Activated CD4-positive, alpha-beta T cell treated with anti-CD3 and anti-CD28 coated beads for 4 hours (primary cell): ENCODE measurements at regions not wholly inside any gene's neighbourhood (a gene's known extent, or its start where the extent isn't known, plus 50 kb on each side); places are given as distances from the start of the nearest gene placed in this dataset.
"Not testable (repeated sequence)": the region's sequence is repeated elsewhere in the genome, so short reads cannot be mapped to it uniquely, and the experiment has no call there.

Source experiments
- DNase-seq, 2 donors: peaks; one replicate each; pipeline ENCODE4 v3.0.0-alpha.2; 2020

- DNase-seq = no peak
Measured at GRCh38 chr4:19191979-19192650, 1059.6 kb upstream of the SLIT2 start.

DNA sequence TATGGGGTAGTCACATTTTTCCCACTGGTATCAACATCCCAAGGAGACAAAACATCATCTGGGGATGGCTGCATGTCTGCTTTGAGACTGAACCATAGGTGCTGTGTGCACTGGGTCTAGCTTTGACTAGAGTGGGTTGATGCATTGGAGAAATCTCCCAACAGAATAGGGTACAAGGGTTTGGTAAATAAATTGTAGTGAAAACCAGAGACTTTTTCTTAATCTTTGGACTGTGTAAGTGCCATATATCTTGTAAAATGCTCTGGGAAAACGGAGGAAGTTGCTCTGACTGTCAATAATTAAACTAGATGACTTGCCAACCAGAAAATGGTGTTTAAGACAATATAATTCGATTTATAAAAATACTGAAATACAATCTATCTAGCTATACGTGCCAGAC, 1064.0 kb upstream of the SLIT2 start:
- no peak for DNase-seq

DNA sequence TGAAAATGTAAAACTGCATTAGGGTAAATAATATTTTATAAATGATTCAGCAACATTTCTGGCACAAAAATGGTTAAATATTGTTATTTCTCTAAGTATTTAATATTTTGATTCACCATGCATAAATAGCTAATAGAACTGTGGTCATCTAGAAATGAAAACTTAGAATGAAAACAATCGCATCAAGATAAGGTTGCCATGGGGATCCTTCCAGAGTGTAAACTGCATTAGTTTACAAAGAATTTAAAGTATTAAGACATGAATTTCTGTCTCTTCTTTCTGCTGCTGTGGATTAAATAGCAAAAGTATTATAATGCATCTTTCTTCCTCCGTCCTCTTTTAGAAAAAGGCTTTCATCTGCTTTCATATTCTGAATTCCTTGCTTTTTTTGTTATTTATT, 1064.6 kb upstream of the SLIT2 start:
- DNase-seq = no peak

- not testable (repeated sequence) for DNase-seq
Measured at GRCh38 chr4:19181631-19182030, 1070.1 kb upstream of the SLIT2 start.

DNA sequence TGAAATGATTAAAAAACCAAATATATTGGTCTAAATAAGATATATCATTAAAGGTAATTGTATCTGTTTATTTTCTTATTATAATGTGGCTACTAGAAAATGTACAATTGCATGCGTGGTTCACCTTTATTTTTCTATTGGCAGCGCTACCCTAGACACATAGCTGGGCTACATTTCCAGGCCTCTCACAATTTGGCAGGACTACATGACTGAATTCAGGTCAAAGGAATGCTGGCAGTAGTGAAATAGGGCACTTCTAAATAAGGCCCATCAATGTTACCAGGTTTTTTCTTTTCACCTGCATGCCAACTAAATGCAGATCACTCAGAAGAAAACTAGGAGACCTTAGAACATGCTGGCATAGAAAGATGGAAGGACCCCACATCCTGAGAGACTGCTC, 1072.9 kb upstream of the SLIT2 start:
- no peak for DNase-seq

DNA sequence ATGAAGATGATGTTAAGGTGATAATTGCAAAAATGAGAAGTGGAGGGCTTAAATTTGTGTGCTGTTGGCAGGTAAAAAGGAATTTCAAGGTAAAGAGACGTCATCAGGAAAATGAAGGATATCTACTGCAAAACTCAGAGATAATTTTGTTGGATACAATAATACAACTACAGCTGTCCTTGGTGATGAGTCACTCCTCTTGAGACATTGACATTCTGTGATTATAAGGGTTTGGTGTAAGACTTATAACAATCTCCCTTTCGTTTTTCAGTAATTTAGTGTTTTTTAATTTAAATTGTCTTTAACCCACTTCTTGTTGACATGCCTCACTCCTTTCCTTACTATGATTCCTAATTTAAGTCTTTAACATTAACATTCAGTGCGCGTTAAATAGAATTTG, 1074.1 kb upstream of the SLIT2 start:
- DNase-seq = no peak

DNA sequence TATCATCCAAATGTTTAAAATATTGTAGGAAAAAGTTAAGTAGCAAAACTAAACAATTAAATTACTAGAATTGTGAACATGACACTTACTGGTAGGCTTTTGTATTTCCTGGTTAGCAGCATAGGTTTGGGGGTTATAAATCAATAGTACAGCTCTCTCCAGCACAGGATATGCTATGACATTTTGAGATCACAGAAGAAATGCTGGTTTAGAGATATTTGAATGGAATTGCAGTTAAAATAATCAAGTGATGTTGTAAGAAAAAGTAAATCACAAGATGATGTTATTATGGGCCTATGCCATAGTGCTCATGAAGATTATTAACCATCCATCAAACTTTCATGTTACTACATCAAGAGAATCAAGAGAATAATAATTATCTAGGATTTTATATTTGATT, 1079.9 kb upstream of the SLIT2 start:
- DNase-seq = no peak

DNA sequence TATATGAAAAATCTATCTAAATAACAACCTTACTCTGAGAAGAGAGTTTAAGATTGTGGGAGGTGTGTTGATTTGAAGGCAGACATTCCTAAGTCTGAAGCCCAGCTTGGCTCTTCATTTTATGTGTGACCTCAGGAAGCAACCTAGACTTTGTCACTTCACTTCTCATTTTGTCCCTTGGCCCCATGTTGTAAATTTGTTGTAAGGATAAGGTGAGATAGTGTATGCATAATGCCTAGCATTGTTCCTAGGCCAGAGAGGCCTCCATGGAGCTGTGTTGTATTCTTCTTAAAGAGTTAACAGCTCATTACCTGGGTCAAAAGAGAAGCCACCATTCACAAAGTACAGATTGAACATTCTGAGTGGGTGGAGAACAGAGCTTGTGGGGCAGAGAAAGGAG, 1084.4 kb upstream of the SLIT2 start:
- DNase-seq = no peak

GRCh38 chr4:19164334-19164733, 1087.4 kb upstream of the SLIT2 start:
- no peak for DNase-seq

DNA sequence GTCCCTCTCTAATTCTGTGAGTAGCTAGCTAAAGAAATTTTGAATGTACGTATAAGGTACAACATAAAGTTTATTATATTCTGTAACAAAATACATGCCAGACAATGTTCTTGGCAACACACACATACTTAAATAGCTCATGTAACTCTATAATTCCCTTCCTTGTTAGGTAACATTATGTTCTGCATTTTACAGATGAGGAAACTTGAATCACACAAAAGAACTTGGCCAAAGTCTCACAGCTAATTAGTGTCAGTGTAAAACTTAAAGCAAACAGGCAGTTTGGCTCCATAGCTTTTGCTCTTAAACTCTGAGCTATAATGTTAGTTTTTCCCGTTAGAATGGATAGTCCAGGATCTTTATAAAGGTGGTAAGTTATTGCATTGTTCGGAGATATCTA, 1091.8 kb upstream of the SLIT2 start:
- no peak for DNase-seq

DNA sequence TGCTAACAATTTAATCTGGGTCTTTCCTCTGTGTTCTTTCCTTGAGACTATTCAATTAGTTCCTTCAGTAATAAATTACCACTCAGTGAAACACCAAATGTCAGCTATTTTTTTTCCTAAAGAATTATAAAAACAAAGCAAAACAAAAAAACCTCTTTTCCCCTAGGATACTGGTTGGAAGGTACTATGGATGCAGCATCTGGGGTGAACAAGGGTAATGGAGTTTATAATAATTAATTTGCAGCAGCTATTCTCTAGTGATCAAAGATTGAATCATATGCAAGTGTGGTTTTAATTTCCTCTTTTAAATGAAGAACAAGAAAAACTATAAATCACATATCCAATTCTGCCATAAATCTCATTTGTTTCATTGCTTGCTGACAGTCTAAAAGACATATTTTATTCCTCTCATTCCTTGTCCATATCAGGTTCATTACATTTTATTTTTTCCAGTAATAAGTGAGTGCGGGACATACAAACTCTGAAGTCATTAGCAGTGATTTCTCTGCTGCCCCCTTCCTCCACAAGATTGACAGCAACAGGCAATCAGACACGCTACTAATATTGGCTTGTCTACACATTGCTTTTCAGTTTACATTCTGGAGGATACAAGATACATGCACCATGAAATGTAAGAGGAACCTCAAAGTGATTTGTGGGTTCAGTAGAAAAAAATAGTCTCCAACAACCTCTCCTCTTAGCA, 1093.4 kb upstream of the SLIT2 start:
- no peak for DNase-seq

GRCh38 chr4:19156786-19157185, 1094.9 kb upstream of the SLIT2 start:
- no peak for DNase-seq

GRCh38 chr4:19155568-19155967, 1096.1 kb upstream of the SLIT2 start:
- no peak for DNase-seq

DNA sequence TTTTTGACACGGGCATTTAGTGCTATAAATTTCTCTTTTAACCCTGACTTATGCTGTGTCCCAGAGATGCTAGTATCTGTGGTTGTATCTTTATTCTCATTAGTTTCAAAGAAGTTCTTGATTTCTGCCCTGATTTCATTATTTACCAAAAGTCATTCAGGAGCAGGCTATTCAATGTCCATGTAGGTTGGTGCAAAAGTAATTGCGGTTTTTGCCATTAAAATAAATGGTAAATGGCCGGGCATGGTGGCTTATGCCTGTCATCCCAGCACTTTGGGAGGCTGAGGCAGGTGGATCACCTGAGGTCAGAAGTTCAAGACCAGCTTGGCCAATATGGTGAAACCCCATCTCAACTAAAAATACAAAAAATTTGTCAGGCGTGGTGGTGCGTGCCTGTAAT, 1097.4 kb upstream of the SLIT2 start:
- DNase-seq = not testable (repeated sequence)

DNA sequence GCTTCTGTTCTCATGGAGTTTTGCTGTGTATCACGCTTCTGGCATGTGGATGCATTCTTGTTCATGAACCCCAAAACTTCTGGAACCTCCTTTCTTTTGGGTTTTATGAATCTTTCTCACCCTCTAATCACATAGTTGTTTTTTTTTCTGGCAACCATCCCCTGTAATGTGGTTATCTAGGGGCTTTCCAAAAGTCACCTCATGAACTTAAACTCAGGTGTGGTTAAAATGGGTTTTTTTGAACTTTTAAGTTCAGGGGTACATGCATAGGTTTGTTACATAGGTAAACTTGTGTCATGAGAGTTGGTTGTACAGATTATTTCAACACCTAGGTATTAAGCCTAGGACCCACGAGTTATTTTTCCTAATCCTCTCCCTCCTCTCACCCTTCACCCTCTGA, 1099.4 kb upstream of the SLIT2 start:
- DNase-seq = no peak

- DNase-seq = no peak
Measured at GRCh38 chr4:19151684-19152083, 1100.0 kb upstream of the SLIT2 start.

DNA sequence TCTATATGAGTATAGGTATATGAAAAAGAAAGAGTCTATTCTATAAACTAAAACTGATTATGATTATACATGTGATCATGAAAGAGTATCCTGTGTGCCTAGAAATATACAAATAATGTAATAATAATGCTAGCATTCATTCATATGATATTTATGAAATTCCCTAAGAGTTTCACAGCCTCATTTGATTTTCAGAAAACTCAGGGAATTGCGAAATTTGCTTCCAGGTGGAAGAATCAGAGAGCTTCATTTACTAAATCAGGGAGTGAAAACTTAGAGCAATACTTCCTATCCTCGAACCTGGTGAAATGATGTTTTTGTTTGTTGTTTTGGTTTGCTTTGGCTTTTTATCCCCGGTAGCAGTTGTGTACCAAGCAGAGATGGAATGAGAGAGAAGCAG, 1105.7 kb upstream of the SLIT2 start:
- DNase-seq = no peak

GRCh38 chr4:19135895-19136633, 1114.5 kb upstream of the LCORL start:
- no peak for DNase-seq

DNA sequence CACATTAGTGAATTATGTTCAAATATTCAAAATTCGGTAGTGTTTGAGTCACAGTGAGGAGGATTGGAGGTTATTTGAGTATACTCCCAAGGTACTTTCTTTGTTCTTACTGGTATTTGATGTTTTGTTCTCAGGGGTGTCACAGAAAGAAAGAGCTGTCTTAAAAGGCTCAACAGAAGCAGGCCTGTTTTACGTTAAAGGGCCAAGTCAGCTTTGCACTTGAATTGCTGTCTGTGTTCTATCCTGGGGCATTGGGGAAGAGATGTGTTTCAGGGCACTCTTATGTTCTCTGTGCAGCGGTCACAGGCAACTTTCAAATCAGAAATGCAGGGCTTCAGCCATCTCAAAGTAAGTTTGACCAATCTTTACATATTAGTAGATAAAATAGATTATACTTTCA, 1113.1 kb upstream of the LCORL start:
- no peak for DNase-seq

- no peak for DNase-seq
Measured at GRCh38 chr4:19133315-19133714, 1111.8 kb upstream of the LCORL start.

DNA sequence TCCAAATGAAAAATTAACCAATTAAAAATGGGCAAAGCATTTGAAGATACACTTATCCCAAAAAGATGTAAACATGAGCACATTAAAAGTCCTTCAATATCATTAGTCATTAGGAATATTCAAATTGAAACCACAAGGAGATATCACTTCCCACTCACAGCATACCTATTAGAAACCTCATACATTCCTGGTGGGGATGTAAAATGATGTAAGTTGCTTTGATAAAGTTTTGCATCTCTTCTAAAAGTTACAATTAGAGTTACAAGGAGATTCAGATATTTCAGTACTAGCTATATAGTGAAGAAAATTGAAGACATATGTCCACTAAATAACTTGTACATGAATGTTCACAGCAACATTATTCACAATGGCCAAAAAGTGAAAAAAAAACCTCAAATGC, 1109.3 kb upstream of the LCORL start:
- no peak for DNase-seq

- DNase-seq = no peak
Measured at GRCh38 chr4:19128176-19128575, 1106.6 kb upstream of the LCORL start.

GRCh38 chr4:19126903-19127302, 1105.3 kb upstream of the LCORL start:
- no peak for DNase-seq

GRCh38 chr4:19123681-19124080, 1102.1 kb upstream of the LCORL start:
- DNase-seq = no peak
